ENCODE measurements at regions not wholly inside any gene's neighbourhood (a gene's known extent, or its start where the extent isn't known, plus 50 kb on each side); places are given as distances from the start of the nearest gene placed in this dataset.

DNA sequence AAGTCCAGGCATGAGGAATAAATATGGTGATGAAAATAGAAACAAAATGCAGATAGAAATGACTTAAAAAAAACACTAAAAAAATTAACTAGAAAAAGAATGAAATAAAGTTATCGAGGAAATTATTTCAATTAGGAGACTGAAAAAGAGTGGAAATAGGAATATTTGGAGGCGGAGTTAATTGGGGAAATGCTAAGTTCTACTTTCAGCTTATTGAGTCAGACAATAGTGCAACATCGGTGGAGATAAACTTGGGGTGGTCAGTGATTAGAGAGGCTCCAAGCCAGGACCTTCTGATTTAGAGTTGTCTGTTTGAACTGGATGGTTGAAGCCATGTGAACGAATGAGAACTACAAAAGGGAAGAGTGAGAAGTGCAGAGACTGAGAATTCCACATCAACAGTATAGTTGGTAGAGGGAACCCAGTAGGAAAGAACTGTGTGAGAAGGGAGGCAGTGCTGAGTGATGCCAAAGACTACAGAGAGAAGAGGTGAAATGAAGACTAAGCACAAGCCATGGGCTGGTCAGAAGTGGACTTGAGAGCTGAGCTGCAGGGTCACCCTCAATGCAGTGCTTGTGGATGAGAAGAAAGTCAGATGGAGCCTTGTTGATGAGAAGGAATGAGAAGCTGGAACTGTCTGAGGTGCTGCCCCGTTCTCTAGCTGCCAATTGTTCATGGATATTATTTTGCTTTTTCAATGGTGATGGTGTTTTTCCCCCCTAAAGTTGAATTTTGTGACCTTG, 160.7 kb downstream of the ICE1 start:
- H3K4me1 ChIP-seq (ENCODE audit: control insufficient read depth, insufficient read depth, low read length) = 0 out of 2 replicates have a peak, but pooled peaks cover 6% of the 10 kb centered on the region
- no peaks in the 10 kb centered on the region for H3K27me3 ChIP-seq (ENCODE audit: control insufficient read depth, insufficient read depth, low read length)
- no peak overlapping the region for H3K9ac ChIP-seq (ENCODE audit: low read length)
- H3K27ac ChIP-seq (ENCODE audit: low read depth, low read length) = no peak overlapping the region
- H3K9me3 ChIP-seq (ENCODE audit: control insufficient read depth, insufficient read depth, low read depth, low read length) = no peaks in the 10 kb centered on the region
- H3K4me3 ChIP-seq (ENCODE audit: low read depth, low read length) = no peak overlapping the region
- no peaks in the 10 kb centered on the region for H3K36me3 ChIP-seq (ENCODE audit: control insufficient read depth, insufficient read depth, low read length)

DNA sequence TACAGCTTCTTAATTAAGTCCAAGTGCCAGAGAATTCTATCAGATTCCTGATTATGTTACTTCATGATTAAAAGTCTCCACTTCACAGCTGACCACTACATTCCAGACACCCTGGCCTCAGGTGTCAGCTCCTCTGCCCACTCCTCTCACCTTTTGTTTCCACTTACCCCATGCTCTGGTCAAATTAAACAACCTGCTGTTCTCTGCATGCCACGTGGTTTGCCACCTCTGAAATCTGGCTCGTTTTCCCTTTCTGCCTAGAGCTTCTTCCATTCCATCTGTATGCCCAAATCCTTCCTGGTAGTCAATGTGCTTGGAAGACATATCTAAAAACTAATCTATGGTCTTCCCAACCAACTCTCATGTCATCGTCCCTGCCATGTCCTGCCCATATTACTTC, 158.6 kb downstream of the ICE1 start:
- Histone ChIP-seq H3K9ac (ENCODE audit: low read length) (no peak overlapping the region), H3K27ac (ENCODE audit: low read depth, low read length) (no peak overlapping the region), H3K9me3 (ENCODE audit: control insufficient read depth, insufficient read depth, low read depth, low read length) (no peaks in the 10 kb centered on the region), H3K4me3 (ENCODE audit: low read depth, low read length) (no peak overlapping the region), H3K36me3 (ENCODE audit: control insufficient read depth, insufficient read depth, low read length) (no peaks in the 10 kb centered on the region), H3K4me1 (ENCODE audit: control insufficient read depth, insufficient read depth, low read length) (0 out of 2 replicates have a peak, but pooled peaks cover 6% of the 10 kb centered on the region), H3K27me3 (ENCODE audit: control insufficient read depth, insufficient read depth, low read length) (no peaks in the 10 kb centered on the region)

DNA sequence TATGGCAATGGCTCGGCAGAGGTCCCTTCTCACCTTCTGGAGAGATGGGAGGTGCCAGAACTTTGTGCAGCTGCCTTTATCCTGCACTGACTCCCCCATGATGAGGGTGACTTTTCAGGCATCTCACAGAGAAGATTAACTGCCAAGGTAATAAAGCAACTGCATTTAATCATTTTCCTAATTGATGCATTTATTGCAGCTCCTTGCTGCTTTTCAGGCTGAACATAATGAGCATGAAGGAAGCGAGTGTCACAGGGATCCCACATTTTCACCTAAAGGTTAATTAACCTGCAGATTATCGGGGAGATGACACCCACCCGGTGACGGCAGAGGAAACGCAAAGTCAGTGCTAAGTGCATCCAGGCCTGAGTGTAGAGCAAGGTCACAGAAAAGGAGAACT, 154.3 kb downstream of the ICE1 start:
- H3K9me3 ChIP-seq (ENCODE audit: control insufficient read depth, insufficient read depth, low read depth, low read length) = no peaks in the 10 kb centered on the region
- no peak overlapping the region for H3K9ac ChIP-seq (ENCODE audit: low read length)
- no peak overlapping the region for H3K4me3 ChIP-seq (ENCODE audit: low read depth, low read length)
- no peak overlapping the region for H3K27ac ChIP-seq (ENCODE audit: low read depth, low read length)
- H3K27me3 ChIP-seq (ENCODE audit: control insufficient read depth, insufficient read depth, low read length) = no peaks in the 10 kb centered on the region
- peaks cover 10% of the 10 kb centered on the region for H3K4me1 ChIP-seq (ENCODE audit: control insufficient read depth, insufficient read depth, low read length)
- H3K36me3 ChIP-seq (ENCODE audit: control insufficient read depth, insufficient read depth, low read length) = no peaks in the 10 kb centered on the region

DNA sequence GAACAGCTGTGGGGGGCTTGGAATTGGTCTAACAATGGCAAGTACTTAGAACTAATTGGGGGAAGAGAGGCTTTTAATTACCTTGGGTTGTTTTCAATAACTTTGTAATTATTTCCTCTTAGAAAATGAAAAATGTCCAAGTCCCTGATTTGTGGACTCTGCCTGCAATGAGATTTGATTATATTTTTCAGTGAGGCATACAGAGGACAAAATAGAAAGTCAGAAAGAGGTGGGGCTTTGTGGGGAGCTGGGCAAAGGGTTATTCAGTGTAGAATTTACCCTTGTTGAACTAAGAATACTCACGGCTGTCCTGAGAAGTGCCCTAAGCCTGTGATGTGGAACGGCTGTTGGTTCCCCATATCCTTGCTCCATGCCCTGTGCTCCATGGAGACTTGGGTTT, 153.0 kb downstream of the ICE1 start:
- no peaks in the 10 kb centered on the region for H3K9me3 ChIP-seq (ENCODE audit: control insufficient read depth, insufficient read depth, low read depth, low read length)
- H3K27me3 ChIP-seq (ENCODE audit: control insufficient read depth, insufficient read depth, low read length) = no peaks in the 10 kb centered on the region
- no peak overlapping the region for H3K27ac ChIP-seq (ENCODE audit: low read depth, low read length)
- no peak overlapping the region for H3K4me3 ChIP-seq (ENCODE audit: low read depth, low read length)
- H3K36me3 ChIP-seq (ENCODE audit: control insufficient read depth, insufficient read depth, low read length) = no peaks in the 10 kb centered on the region
- no peak overlapping the region for H3K9ac ChIP-seq (ENCODE audit: low read length)
- H3K4me1 ChIP-seq (ENCODE audit: control insufficient read depth, insufficient read depth, low read length) = peaks cover 10% of the 10 kb centered on the region

DNA sequence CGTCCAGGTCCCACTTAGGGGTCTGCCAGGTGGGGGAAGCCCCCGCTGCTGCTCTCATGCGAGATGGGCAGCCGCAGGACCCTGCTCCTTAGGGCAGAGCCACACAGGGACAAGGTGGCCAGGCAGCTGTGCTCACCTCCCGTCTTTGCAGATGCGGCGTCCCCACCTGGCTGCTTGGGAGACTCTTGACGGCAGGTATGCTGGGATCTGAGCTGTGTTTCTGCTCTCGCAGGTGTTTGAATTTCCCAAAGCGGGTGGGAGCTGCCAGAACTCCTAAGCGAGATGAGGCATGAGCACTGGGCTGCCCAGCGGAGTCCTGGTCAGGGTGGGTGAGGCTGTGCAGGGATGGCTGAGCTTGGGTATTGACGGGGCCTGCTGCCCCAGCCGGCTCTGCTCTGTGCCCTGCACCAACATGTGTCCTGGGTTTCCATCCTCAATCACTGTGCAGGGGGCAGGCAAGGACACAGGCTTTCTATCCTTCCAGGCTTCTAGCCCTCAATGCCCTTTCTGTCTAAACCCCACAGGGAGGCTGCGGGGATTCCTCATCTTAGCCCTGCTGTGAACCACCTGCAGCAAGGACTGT, 151.4 kb downstream of the ICE1 start:
- Histone ChIP-seq H3K27ac (ENCODE audit: low read depth, low read length) (no peak overlapping the region), H3K4me3 (ENCODE audit: low read depth, low read length) (no peak overlapping the region), H3K27me3 (ENCODE audit: control insufficient read depth, insufficient read depth, low read length) (no peaks in the 10 kb centered on the region), H3K4me1 (ENCODE audit: control insufficient read depth, insufficient read depth, low read length) (peaks cover 15% of the 10 kb centered on the region), H3K9me3 (ENCODE audit: control insufficient read depth, insufficient read depth, low read depth, low read length) (no peaks in the 10 kb centered on the region), H3K9ac (ENCODE audit: low read length) (no peak overlapping the region), H3K36me3 (ENCODE audit: control insufficient read depth, insufficient read depth, low read length) (no peaks in the 10 kb centered on the region)

DNA sequence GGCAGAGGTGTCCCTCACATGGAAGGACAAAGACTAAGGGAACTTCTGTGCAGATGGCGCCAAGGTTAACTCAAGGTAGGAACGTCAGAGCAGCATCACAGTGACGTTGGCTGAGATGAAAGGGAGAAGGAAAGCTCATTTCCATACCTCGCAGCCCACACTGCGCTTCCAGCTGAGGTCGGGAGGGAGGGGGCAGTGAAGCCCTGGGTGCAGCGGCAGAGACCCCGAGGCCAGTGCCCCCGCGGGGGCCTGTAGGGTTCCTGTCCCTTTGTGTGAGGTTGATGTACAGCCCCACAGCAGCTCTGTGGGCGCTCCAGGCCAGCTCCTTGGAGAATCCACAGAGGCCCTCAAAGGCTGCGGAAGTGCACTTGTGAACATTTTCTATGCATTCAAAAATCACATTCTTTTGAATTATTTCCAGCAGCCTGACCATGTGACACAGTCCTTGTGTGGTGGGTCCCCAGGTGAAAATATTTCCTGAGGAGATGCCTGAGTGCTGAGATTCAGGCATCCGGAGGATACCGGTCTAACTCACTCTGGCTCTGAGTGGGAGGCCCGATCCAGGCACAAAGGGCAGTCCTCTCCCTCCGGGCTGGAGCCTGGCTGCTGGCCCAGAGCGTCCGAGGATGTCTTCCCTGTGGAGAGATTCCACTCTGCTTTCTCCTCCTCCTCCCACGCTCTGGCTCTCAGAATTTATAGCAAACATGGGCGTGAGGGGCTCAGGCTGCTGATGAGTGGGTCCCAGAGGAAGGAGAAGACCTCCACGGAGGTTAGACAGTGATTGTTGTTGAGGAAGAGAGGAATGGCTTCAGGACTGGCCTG, 150.7 kb downstream of the ICE1 start:
- H3K4me1 ChIP-seq (ENCODE audit: control insufficient read depth, insufficient read depth, low read length) = peaks cover 15% of the 10 kb centered on the region
- no peaks in the 10 kb centered on the region for H3K36me3 ChIP-seq (ENCODE audit: control insufficient read depth, insufficient read depth, low read length)
- no peak overlapping the region for H3K27ac ChIP-seq (ENCODE audit: low read depth, low read length)
- no peak overlapping the region; the same call in 1 of the 2 replicates for H3K4me3 ChIP-seq (ENCODE audit: low read depth, low read length)
- no peaks in the 10 kb centered on the region for H3K9me3 ChIP-seq (ENCODE audit: control insufficient read depth, insufficient read depth, low read depth, low read length)
- H3K27me3 ChIP-seq (ENCODE audit: control insufficient read depth, insufficient read depth, low read length) = no peaks in the 10 kb centered on the region
- H3K9ac ChIP-seq (ENCODE audit: low read length) = no peak overlapping the region

DNA sequence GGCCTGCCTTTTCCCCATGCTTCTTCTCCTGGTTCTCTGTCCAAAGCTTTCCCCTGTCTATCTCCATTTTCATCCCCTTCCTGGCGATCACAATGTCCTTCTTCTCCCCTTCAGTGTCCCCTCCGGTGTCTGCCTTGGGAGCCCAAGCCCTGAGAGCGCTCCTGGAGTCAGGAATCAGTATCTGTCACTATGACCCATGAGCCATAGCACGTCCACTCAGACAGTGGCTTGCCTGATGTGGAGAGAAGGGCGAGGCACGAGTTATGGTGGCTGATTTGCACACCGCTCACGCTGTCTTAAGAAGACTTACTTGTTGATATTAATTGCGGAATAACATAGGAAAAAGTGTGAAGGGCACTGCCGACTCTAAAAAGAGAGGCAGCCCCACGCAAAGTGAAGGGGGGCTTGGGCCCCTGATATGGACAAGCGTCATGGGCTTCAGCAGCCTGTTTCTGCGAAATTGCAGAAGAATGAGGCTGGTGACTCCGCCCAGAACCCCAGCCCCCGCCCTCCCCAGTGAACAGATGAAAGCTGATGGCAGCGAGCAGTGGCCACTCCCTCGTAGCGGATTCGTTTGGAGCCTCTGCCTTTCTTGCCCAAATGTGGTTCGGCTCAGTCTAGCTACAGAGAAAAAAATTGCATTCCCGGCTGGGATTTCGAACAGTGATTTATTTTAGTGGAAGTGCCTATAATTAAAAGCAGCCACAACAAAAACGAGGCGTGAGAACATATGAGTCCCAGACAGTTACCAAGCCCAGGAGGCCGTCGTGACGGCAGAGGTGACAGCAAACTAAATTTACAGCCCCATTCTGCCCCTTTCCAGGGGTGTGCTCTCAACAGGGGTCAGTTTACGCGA, 149.8 kb downstream of the ICE1 start:
- Histone ChIP-seq H3K4me3 (ENCODE audit: low read depth, low read length) (no peak overlapping the region), H3K9me3 (ENCODE audit: control insufficient read depth, insufficient read depth, low read depth, low read length) (no peaks in the 10 kb centered on the region)

DNA sequence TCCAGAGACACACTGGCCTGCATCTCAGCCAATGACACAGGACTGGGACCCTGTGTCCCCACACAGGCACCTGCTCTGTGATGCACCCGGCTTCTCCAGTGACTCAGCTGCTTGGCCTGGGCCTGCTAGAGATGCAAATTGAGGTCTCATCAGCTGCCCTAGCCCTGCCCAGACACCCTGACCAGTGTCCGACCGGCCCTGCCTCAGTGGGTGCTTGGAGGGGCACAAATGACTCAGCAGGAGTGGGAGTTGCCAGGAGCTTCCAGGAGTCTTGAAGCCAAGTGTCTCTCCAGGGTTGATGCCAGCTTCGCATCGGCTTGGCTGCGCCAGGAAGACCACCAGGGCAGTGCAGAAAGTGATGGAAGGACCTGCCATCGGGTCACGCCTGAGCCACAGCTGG, 148.2 kb downstream of the ICE1 start:
- Histone ChIP-seq H3K36me3 (ENCODE audit: control insufficient read depth, insufficient read depth, low read length) (no peaks in the 10 kb centered on the region), H3K4me3 (ENCODE audit: low read depth, low read length) (no peak overlapping the region), H3K27ac (ENCODE audit: low read depth, low read length) (no peak overlapping the region), H3K9ac (ENCODE audit: low read length) (no peak overlapping the region), H3K9me3 (ENCODE audit: control insufficient read depth, insufficient read depth, low read depth, low read length) (no peaks in the 10 kb centered on the region), H3K27me3 (ENCODE audit: control insufficient read depth, insufficient read depth, low read length) (no peaks in the 10 kb centered on the region), H3K4me1 (ENCODE audit: control insufficient read depth, insufficient read depth, low read length) (peaks cover 15% of the 10 kb centered on the region)

More for the DNA sequence above, 149.8 kb downstream of the ICE1 start:
- no peaks in the 10 kb centered on the region for H3K27me3 ChIP-seq (ENCODE audit: control insufficient read depth, insufficient read depth, low read length)
- H3K36me3 ChIP-seq (ENCODE audit: control insufficient read depth, insufficient read depth, low read length) = no peaks in the 10 kb centered on the region
- H3K9ac ChIP-seq (ENCODE audit: low read length) = no peak overlapping the region
- H3K4me1 ChIP-seq (ENCODE audit: control insufficient read depth, insufficient read depth, low read length) = peaks cover 15% of the 10 kb centered on the region
- H3K27ac ChIP-seq (ENCODE audit: low read depth, low read length) = no peak overlapping the region

DNA sequence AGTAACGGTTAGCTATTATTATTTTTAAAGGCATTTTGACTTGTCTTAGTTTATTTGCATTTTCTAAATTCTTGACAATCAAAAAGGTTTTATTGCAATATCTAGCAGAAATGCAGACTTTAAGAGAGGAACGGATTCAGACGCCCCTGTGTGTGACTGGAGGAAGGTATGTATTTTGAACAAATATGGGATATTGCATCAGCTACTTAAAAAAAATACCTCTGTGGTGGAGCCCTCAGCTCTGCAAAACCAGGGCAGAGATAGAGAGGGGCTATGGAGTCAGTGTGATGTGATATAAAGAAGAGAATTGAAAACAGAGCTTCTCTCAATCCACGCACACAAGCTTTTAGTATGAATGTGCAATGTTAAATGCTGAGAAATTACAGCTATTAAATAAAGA, 142.4 kb downstream of the ICE1 start:
- H3K36me3 ChIP-seq (ENCODE audit: control insufficient read depth, insufficient read depth, low read length) = no peaks in the 10 kb centered on the region
- H3K27me3 ChIP-seq (ENCODE audit: control insufficient read depth, insufficient read depth, low read length) = no peaks in the 10 kb centered on the region
- peaks cover 10% of the 10 kb centered on the region for H3K4me1 ChIP-seq (ENCODE audit: control insufficient read depth, insufficient read depth, low read length)
- no peak overlapping the region for H3K4me3 ChIP-seq (ENCODE audit: low read depth, low read length)
- no peaks in the 10 kb centered on the region for H3K9me3 ChIP-seq (ENCODE audit: control insufficient read depth, insufficient read depth, low read depth, low read length)
- no peak overlapping the region for H3K9ac ChIP-seq (ENCODE audit: low read length)
- no peak overlapping the region for H3K27ac ChIP-seq (ENCODE audit: low read depth, low read length)

DNA sequence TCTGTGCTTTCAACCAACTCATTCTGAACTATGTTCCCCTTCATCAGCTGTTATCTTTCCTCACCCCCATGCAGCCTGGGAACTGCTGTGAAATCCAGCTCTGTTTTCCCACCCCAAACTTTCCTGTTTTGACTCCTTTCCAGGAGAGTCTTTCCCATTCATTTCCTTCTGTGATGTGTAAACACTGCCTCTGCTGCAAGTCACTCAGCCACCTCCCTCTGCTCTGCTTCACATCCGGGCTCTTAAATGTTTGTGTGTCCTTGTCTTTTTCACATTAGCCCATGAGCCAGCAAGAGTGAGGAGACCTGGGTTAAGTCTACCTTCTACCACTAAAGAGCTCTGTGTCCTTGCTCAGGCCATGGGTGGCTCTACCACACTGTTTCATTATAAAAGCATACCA, 137.5 kb downstream of the ICE1 start:
- no peak overlapping the region for H3K27ac ChIP-seq (ENCODE audit: low read depth, low read length)
- no peak overlapping the region for H3K9ac ChIP-seq (ENCODE audit: low read length)
- H3K27me3 ChIP-seq (ENCODE audit: control insufficient read depth, insufficient read depth, low read length) = no peaks in the 10 kb centered on the region
- peaks cover 2% of the 10 kb centered on the region; the same call in 1 of the 2 replicates for H3K9me3 ChIP-seq (ENCODE audit: control insufficient read depth, insufficient read depth, low read depth, low read length)
- peaks cover 12% of the 10 kb centered on the region for H3K4me1 ChIP-seq (ENCODE audit: control insufficient read depth, insufficient read depth, low read length)
- no peaks in the 10 kb centered on the region for H3K36me3 ChIP-seq (ENCODE audit: control insufficient read depth, insufficient read depth, low read length)
- no peak overlapping the region for H3K4me3 ChIP-seq (ENCODE audit: low read depth, low read length)
